Suprapubic skin (tissue), 4 donors: ENCODE measurements at regions not wholly inside any gene's neighbourhood (a gene's known extent, or its start where the extent isn't known, plus 50 kb on each side); places are given as distances from the start of the nearest gene placed in this dataset.

Experiments used
- POLR2A ChIP-seq, 2 donors: fragments of 450-650 bp; IDR thresholded peaks; one replicate each; pipeline ENCODE4 v1.6.1; 2017; ENCODE audit warnings: antibody characterized with exemption in 2 of 2, mild to moderate bottlenecking in 2 of 2, moderate library complexity in 2 of 2
- POLR2AphosphoS5 ChIP-seq, 3 donors: sonication (generic); formaldehyde crosslinking; IDR thresholded peaks; one replicate each; pipeline ENCODE4 v1.6.1; 2017; ENCODE audit warnings: antibody characterized with exemption in 3 of 3

- TF ChIP-seq POLR2AphosphoS5 (IDR thresholded peaks at IDR 0.05) (peak in 1 of 3 donors; percentile 29), POLR2A (IDR thresholded peaks at IDR 0.05) (no peak)
Observed at GRCh38 chr10:26621889-26622711, 75.4 kb upstream of the PDSS1 start.
